ENCODE measurements at regions not wholly inside any gene's neighbourhood (a gene's known extent, or its start where the extent isn't known, plus 50 kb on each side); places are given as distances from the start of the nearest gene placed in this dataset.

GRCh38 chr15:62846805-62847495 lies 195.6 kb upstream of the TPM1 start:
- peaks cover 22% of the 10 kb centered on the region for H3K4me1 ChIP-seq (ENCODE audit: control insufficient read depth, insufficient read depth, low read length)
- H3K27ac ChIP-seq (ENCODE audit: low read length): no peak overlapping the region
- no peak for DNase-seq (ENCODE audit: low read depth, low spot score)
- no peaks in the 10 kb centered on the region for H3K27me3 ChIP-seq (ENCODE audit: control insufficient read depth, insufficient read depth, low read length)
- H3K9me3 ChIP-seq (ENCODE audit: control insufficient read depth, insufficient read depth, low read length): no peaks in the 10 kb centered on the region
- no peak overlapping the region for H3K4me3 ChIP-seq (ENCODE audit: low read length)
- H3K36me3 ChIP-seq (ENCODE audit: control insufficient read depth, insufficient read depth, low read length): no peaks in the 10 kb centered on the region
- WGBS (ENCODE audit: insufficient coverage, insufficient read length): no CpG with 5 or more reads among the region's 8 CpGs

- no CpG with 5 or more reads among the region's 7 CpGs for WGBS (ENCODE audit: insufficient coverage, insufficient read length)
- DNase-seq (ENCODE audit: low read depth, low spot score): no peak
- Histone ChIP-seq H3K4me1 (ENCODE audit: control insufficient read depth, insufficient read depth, low read length) (peaks cover 22% of the 10 kb centered on the region), H3K27ac (ENCODE audit: low read length) (no peak overlapping the region), H3K27me3 (ENCODE audit: control insufficient read depth, insufficient read depth, low read length) (no peaks in the 10 kb centered on the region), H3K9me3 (ENCODE audit: control insufficient read depth, insufficient read depth, low read length) (no peaks in the 10 kb centered on the region), H3K36me3 (ENCODE audit: control insufficient read depth, insufficient read depth, low read length) (no peaks in the 10 kb centered on the region), H3K4me3 (ENCODE audit: low read length) (no peak overlapping the region)
Measured at GRCh38 chr15:62847900-62848489, 194.6 kb upstream of the TPM1 start.

- peak overlapping the region; percentile 89 for H3K27ac ChIP-seq (ENCODE audit: low read length)
- DNase-seq (ENCODE audit: low read depth, low spot score): no peak
- no peak overlapping the region for H3K4me3 ChIP-seq (ENCODE audit: low read length)
- peaks cover 24% of the 10 kb centered on the region for H3K4me1 ChIP-seq (ENCODE audit: control insufficient read depth, insufficient read depth, low read length)
- H3K9me3 ChIP-seq (ENCODE audit: control insufficient read depth, insufficient read depth, low read length): no peaks in the 10 kb centered on the region
- WGBS (ENCODE audit: insufficient coverage, insufficient read length): no CpG with 5 or more reads among the region's 5 CpGs
- no peaks in the 10 kb centered on the region for H3K27me3 ChIP-seq (ENCODE audit: control insufficient read depth, insufficient read depth, low read length)
- no peaks in the 10 kb centered on the region for H3K36me3 ChIP-seq (ENCODE audit: control insufficient read depth, insufficient read depth, low read length)
Measured at GRCh38 chr15:62848632-62849050, 193.9 kb upstream of the TPM1 start.

- no peak overlapping the region for H3K4me3 ChIP-seq (ENCODE audit: low read length)
- no peak for DNase-seq (ENCODE audit: low read depth, low spot score)
- H3K27me3 ChIP-seq (ENCODE audit: control insufficient read depth, insufficient read depth, low read length): no peaks in the 10 kb centered on the region
- H3K9me3 ChIP-seq (ENCODE audit: control insufficient read depth, insufficient read depth, low read length): no peaks in the 10 kb centered on the region
- peak overlapping the region; percentile 89 for H3K27ac ChIP-seq (ENCODE audit: low read length)
- no peaks in the 10 kb centered on the region for H3K36me3 ChIP-seq (ENCODE audit: control insufficient read depth, insufficient read depth, low read length)
- peaks cover 24% of the 10 kb centered on the region for H3K4me1 ChIP-seq (ENCODE audit: control insufficient read depth, insufficient read depth, low read length)
- WGBS (ENCODE audit: insufficient coverage, insufficient read length): no CpG with 5 or more reads among the region's 4 CpGs
Measured at GRCh38 chr15:62849316-62850106, 193.0 kb upstream of the TPM1 start.

GRCh38 chr15:62850318-62850717 lies 192.2 kb upstream of the TPM1 start:
- no peaks in the 10 kb centered on the region for H3K36me3 ChIP-seq (ENCODE audit: control insufficient read depth, insufficient read depth, low read length)
- peaks cover 23% of the 10 kb centered on the region for H3K4me1 ChIP-seq (ENCODE audit: control insufficient read depth, insufficient read depth, low read length)
- no peak overlapping the region for H3K4me3 ChIP-seq (ENCODE audit: low read length)
- H3K27ac ChIP-seq (ENCODE audit: low read length): peak overlapping the region; percentile 0
- no peaks in the 10 kb centered on the region for H3K9me3 ChIP-seq (ENCODE audit: control insufficient read depth, insufficient read depth, low read length)
- no peaks in the 10 kb centered on the region for H3K27me3 ChIP-seq (ENCODE audit: control insufficient read depth, insufficient read depth, low read length)
- WGBS (ENCODE audit: insufficient coverage, insufficient read length): no CpG with 5 or more reads among the region's 9 CpGs
- DNase-seq (ENCODE audit: low read depth, low spot score): no peak

- Histone ChIP-seq H3K9me3 (ENCODE audit: control insufficient read depth, insufficient read depth, low read length) (no peaks in the 10 kb centered on the region), H3K27ac (ENCODE audit: low read length) (peak overlapping the region; percentile 24), H3K4me1 (ENCODE audit: control insufficient read depth, insufficient read depth, low read length) (peaks cover 20% of the 10 kb centered on the region), H3K27me3 (ENCODE audit: control insufficient read depth, insufficient read depth, low read length) (no peaks in the 10 kb centered on the region), H3K4me3 (ENCODE audit: low read length) (no peak overlapping the region), H3K36me3 (ENCODE audit: control insufficient read depth, insufficient read depth, low read length) (no peaks in the 10 kb centered on the region)
- WGBS (ENCODE audit: insufficient coverage, insufficient read length): no CpG with 5 or more reads among the region's 9 CpGs
- DNase-seq (ENCODE audit: low read depth, low spot score): no peak
Measured at GRCh38 chr15:62850791-62851291, 191.7 kb upstream of the TPM1 start.

GRCh38 chr15:62853114-62853840 lies 189.3 kb upstream of the TPM1 start:
- no peaks in the 10 kb centered on the region for H3K9me3 ChIP-seq (ENCODE audit: control insufficient read depth, insufficient read depth, low read length)
- H3K4me3 ChIP-seq (ENCODE audit: low read length): no peak overlapping the region
- no CpG with 5 or more reads among the region's 5 CpGs for WGBS (ENCODE audit: insufficient coverage, insufficient read length)
- H3K27me3 ChIP-seq (ENCODE audit: control insufficient read depth, insufficient read depth, low read length): no peaks in the 10 kb centered on the region
- no peaks in the 10 kb centered on the region for H3K36me3 ChIP-seq (ENCODE audit: control insufficient read depth, insufficient read depth, low read length)
- H3K27ac ChIP-seq (ENCODE audit: low read length): no peak overlapping the region
- peaks cover 20% of the 10 kb centered on the region for H3K4me1 ChIP-seq (ENCODE audit: control insufficient read depth, insufficient read depth, low read length)
- DNase-seq (ENCODE audit: low read depth, low spot score): no peak

GRCh38 chr15:62853841-62854225 lies 188.7 kb upstream of the TPM1 start:
- WGBS (ENCODE audit: insufficient coverage, insufficient read length): no CpG with 5 or more reads among the region's 6 CpGs
- Histone ChIP-seq H3K4me1 (ENCODE audit: control insufficient read depth, insufficient read depth, low read length) (peaks cover 19% of the 10 kb centered on the region), H3K27ac (ENCODE audit: low read length) (no peak overlapping the region), H3K9me3 (ENCODE audit: control insufficient read depth, insufficient read depth, low read length) (no peaks in the 10 kb centered on the region), H3K4me3 (ENCODE audit: low read length) (no peak overlapping the region), H3K27me3 (ENCODE audit: control insufficient read depth, insufficient read depth, low read length) (no peaks in the 10 kb centered on the region), H3K36me3 (ENCODE audit: control insufficient read depth, insufficient read depth, low read length) (no peaks in the 10 kb centered on the region)
- DNase-seq (ENCODE audit: low read depth, low spot score): no peak

- WGBS (ENCODE audit: insufficient coverage, insufficient read length): no CpG with 5 or more reads among the region's 12 CpGs
- H3K36me3 ChIP-seq (ENCODE audit: control insufficient read depth, insufficient read depth, low read length): no peaks in the 10 kb centered on the region
- no peaks in the 10 kb centered on the region for H3K27me3 ChIP-seq (ENCODE audit: control insufficient read depth, insufficient read depth, low read length)
- peaks cover 15% of the 10 kb centered on the region for H3K4me1 ChIP-seq (ENCODE audit: control insufficient read depth, insufficient read depth, low read length)
- DNase-seq (ENCODE audit: low read depth, low spot score): no peak
- H3K4me3 ChIP-seq (ENCODE audit: low read length): no peak overlapping the region
- no peak overlapping the region for H3K27ac ChIP-seq (ENCODE audit: low read length)
- H3K9me3 ChIP-seq (ENCODE audit: control insufficient read depth, insufficient read depth, low read length): no peaks in the 10 kb centered on the region
Measured at GRCh38 chr15:62854420-62855084, 188.0 kb upstream of the TPM1 start.

- Histone ChIP-seq H3K4me1 (ENCODE audit: control insufficient read depth, insufficient read depth, low read length) (peaks cover 13% of the 10 kb centered on the region), H3K9me3 (ENCODE audit: control insufficient read depth, insufficient read depth, low read length) (no peaks in the 10 kb centered on the region)
- no CpG with 5 or more reads among the region's 7 CpGs for WGBS (ENCODE audit: insufficient coverage, insufficient read length)
Measured at GRCh38 chr15:62855085-62855476, 187.5 kb upstream of the TPM1 start.

More at GRCh38 chr15:62855085-62855476, 187.5 kb upstream of the TPM1 start:
- Histone ChIP-seq H3K27ac (ENCODE audit: low read length) (no peak overlapping the region), H3K27me3 (ENCODE audit: control insufficient read depth, insufficient read depth, low read length) (no peaks in the 10 kb centered on the region), H3K36me3 (ENCODE audit: control insufficient read depth, insufficient read depth, low read length) (no peaks in the 10 kb centered on the region), H3K4me3 (ENCODE audit: low read length) (no peak overlapping the region)
- no peak for DNase-seq (ENCODE audit: low read depth, low spot score)
